Breast epithelium (tissue), 4 donors: ENCODE measurements at regions not wholly inside any gene's neighbourhood (a gene's known extent, or its start where the extent isn't known, plus 50 kb on each side); places are given as distances from the start of the nearest gene placed in this dataset.

Experiments
- DNase-seq, 2 donors: peaks; one replicate each; pipeline ENCODE4 v3.0.0-alpha.2; 2019; ENCODE audit warnings: low spot score in 2 of 2
- H3K27ac ChIP-seq, 2 donors: fragments of 200-600 bp; sonication (generic) in 1 of 2; one replicate each; pipeline ENCODE4 v1.5.1; 2016 to 2019; ENCODE audit warnings: mild to moderate bottlenecking in 1 of 2
- H3K27me3 ChIP-seq, 2 donors: fragments of 200-600 bp; sonication (generic) in 1 of 2; one replicate each; pipeline versions ENCODE4 v1.5.1 to v1.6.0; 2017 to 2019; ENCODE audit warnings: control low read depth in 1 of 2, mild to moderate bottlenecking in 1 of 2
- H3K36me3 ChIP-seq: fragments of 200-600 bp; one replicate; pipeline ENCODE4 v1.5.1; 2019
- H3K4me1 ChIP-seq, 2 donors: fragments of 200-600 bp; sonication (generic); one replicate each; pipeline ENCODE4 v1.5.1; 2016 to 2019; ENCODE audit warnings: control low read depth in 1 of 2
- H3K4me3 ChIP-seq, 3 donors: fragments of 200-600 bp; sonication (generic); 1 replicate in 2 of 3; 2 replicates in 1 of 3; pipeline ENCODE4 v1.5.1; 2016 to 2019; ENCODE audit warnings: mild to moderate bottlenecking in 3 of 3, moderate library complexity in 2 of 3
- H3K9me3 ChIP-seq, 2 donors: fragments of 200-600 bp; sonication (generic) in 1 of 2; one replicate each; pipeline ENCODE4 v1.5.1; 2016 to 2019; ENCODE audit warnings: control low read depth in 1 of 2
- CTCF ChIP-seq, 3 donors: fragments of 450-650 bp; IDR thresholded peaks; one replicate each; pipeline ENCODE4 v1.5.1; 2016 to 2017; ENCODE audit warnings: antibody characterized with exemption in 3 of 3, mild to moderate bottlenecking in 3 of 3, moderate library complexity in 3 of 3
- POLR2A ChIP-seq: fragments of 450-650 bp; IDR thresholded peaks from one replicate; pipeline ENCODE4 v1.6.1; 2016; ENCODE audit warnings: antibody characterized with exemption, mild to moderate bottlenecking, moderate library complexity
- POLR2AphosphoS5 ChIP-seq, 3 donors: sonication (generic); formaldehyde crosslinking; IDR thresholded peaks; one replicate each; pipeline ENCODE4 v1.6.1; 2017; ENCODE audit warnings: antibody characterized with exemption in 3 of 3
- intact Hi-C: fragments of 100-400 bp; cut with DNase I; formaldehyde crosslinking; loops from one replicate; pipeline ENCODE4 v1.15.1; 2023; ENCODE audit warnings: low total_unique reads

GRCh38 chr16:59573528-59574271 is 839.6 kb upstream of the GOT2 start:
- Histone ChIP-seq H3K4me3 (no peak overlapping the region), H3K9me3 (no peaks in the 10 kb centered on the region), H3K4me1 (no peaks in the 10 kb centered on the region), H3K36me3 (no peaks in the 10 kb centered on the region), H3K27me3 (no peaks in the 10 kb centered on the region), H3K27ac (no peak overlapping the region)
- no peak for TF ChIP-seq POLR2AphosphoS5 (IDR thresholded peaks at IDR 0.05)
- no peak for TF ChIP-seq POLR2A
- TF ChIP-seq CTCF (IDR thresholded peaks at IDR 0.05), result no peak
- intact Hi-C loops, result no loop called here
- DNase-seq, result no peak

- Histone ChIP-seq H3K36me3 (no peaks in the 10 kb centered on the region), H3K27ac (no peak overlapping the region), H3K4me1 (no peaks in the 10 kb centered on the region), H3K9me3 (no peaks in the 10 kb centered on the region), H3K27me3 (no peaks in the 10 kb centered on the region), H3K4me3 (no peak overlapping the region)
- DNase-seq, result no peak
- TF ChIP-seq CTCF (IDR thresholded peaks at IDR 0.05), result no peak
- no peak for TF ChIP-seq POLR2A
- TF ChIP-seq POLR2AphosphoS5 (IDR thresholded peaks at IDR 0.05), result no peak
- intact Hi-C loops, result no loop called here
Measured at GRCh38 chr16:59567496-59567895, 833.4 kb upstream of the GOT2 start.

- Histone ChIP-seq H3K4me3 (no peak overlapping the region), H3K4me1 (no peaks in the 10 kb centered on the region), H3K27ac (no peak overlapping the region), H3K36me3 (no peaks in the 10 kb centered on the region), H3K27me3 (no peaks in the 10 kb centered on the region), H3K9me3 (no peaks in the 10 kb centered on the region)
- intact Hi-C loops, result no loop called here
- TF ChIP-seq POLR2AphosphoS5 (IDR thresholded peaks at IDR 0.05) (no peak), POLR2A (no peak), CTCF (IDR thresholded peaks at IDR 0.05) (no peak)
- DNase-seq, result no peak
Measured at GRCh38 chr16:59566446-59566845, 832.3 kb upstream of the GOT2 start.

GRCh38 chr16:59558679-59559078 is 824.6 kb upstream of the GOT2 start:
- Histone ChIP-seq H3K4me3 (no peak overlapping the region), H3K4me1 (no peaks in the 10 kb centered on the region), H3K27ac (no peak overlapping the region), H3K27me3 (no peaks in the 10 kb centered on the region), H3K36me3 (no peaks in the 10 kb centered on the region), H3K9me3 (no peaks in the 10 kb centered on the region)
- DNase-seq, result no peak
- no peak for TF ChIP-seq POLR2AphosphoS5 (IDR thresholded peaks at IDR 0.05)
- no peak for TF ChIP-seq POLR2A
- no peak for TF ChIP-seq CTCF (IDR thresholded peaks at IDR 0.05)
- intact Hi-C loops, result no loop called here

GRCh38 chr16:59552164-59552563 is 818.0 kb upstream of the GOT2 start:
- TF ChIP-seq POLR2AphosphoS5 (IDR thresholded peaks at IDR 0.05), result no peak
- Histone ChIP-seq H3K27ac (no peak overlapping the region), H3K27me3 (no peaks in the 10 kb centered on the region), H3K9me3 (no peaks in the 10 kb centered on the region), H3K36me3 (no peaks in the 10 kb centered on the region), H3K4me3 (no peak overlapping the region), H3K4me1 (no peaks in the 10 kb centered on the region)
- intact Hi-C loops, result no loop called here
- no peak for DNase-seq
